Panc1 (cell line): ENCODE measurements at regions not wholly inside any gene's neighbourhood (a gene's known extent, or its start where the extent isn't known, plus 50 kb on each side); places are given as distances from the start of the nearest gene placed in this dataset.

ENCODE experiments used
- ATAC-seq: fragments of 200-7000 bp; cut with Tn5 transposase; 2 replicates; pipeline ENCODE4 v1.9.1; 2020; ENCODE audit warnings: mild to moderate bottlenecking, moderate library complexity
- BruUV-seq: library from RNA; stranded (reverse); fragments of 400-500 nt; replicated peaks from 2 replicates; lab custom pipeline; 2021; lab: Mats Ljungman, UMichigan
- CTCF ChIA-PET: fragments of 300-600 bp; sonication (Branson Sonifier 250); formaldehyde crosslinking; loops from one replicate; lab custom pipeline; 2022; ENCODE audit warnings: antibody characterized with exemption; lab: Charles Lee
- POLR2A ChIA-PET: fragments of 300-600 bp; sonication (Branson Sonifier 250); formaldehyde crosslinking; loops from one replicate; lab custom pipeline; 2022; ENCODE audit warnings: antibody characterized with exemption; lab: Charles Lee
- DNase-seq: peaks from one replicate; pipeline ENCODE4 v3.0.0-alpha.2; 2010; ENCODE audit warnings: low read depth, low spot score
- H3K27ac ChIP-seq: 2 replicates; pipeline ENCODE4 v1.5.1; 2011; ENCODE audit warnings: mild to moderate bottlenecking, low read length, inconsistent platforms
- H3K27me3 ChIP-seq: fragments of 200-500 bp; sonication (Bioruptor generic); 2 replicates; pipeline ENCODE4 v1.6.0; 2014; ENCODE audit warnings: low read length, inconsistent platforms; ENCODE audit not compliant: control insufficient read depth, insufficient read depth
- H3K36me3 ChIP-seq: fragments of 200-500 bp; sonication (Bioruptor generic); 2 replicates; pipeline ENCODE4 v1.5.1; 2014; ENCODE audit warnings: inconsistent platforms, mild to moderate bottlenecking, low read length, moderate library complexity; ENCODE audit not compliant: control insufficient read depth, insufficient read depth
- H3K4me1 ChIP-seq: 2 replicates; pipeline ENCODE4 v1.5.1; 2011; ENCODE audit warnings: inconsistent platforms, mild to moderate bottlenecking, low read length, moderate library complexity; ENCODE audit not compliant: control insufficient read depth, insufficient read depth
- H3K4me3 ChIP-seq, 2 experiments: 2 replicates each; pipeline ENCODE4 v1.5.1; 2011 to 2012; ENCODE audit warnings: low read depth in 2 of 2, low read length in 2 of 2, mild to moderate bottlenecking in 2 of 2, inconsistent platforms in 1 of 2, moderate library complexity in 1 of 2
- H3K9me3 ChIP-seq: fragments of 200-500 bp; sonication (Bioruptor generic); 2 replicates; pipeline ENCODE4 v1.5.1; 2014; ENCODE audit warnings: low read depth, mild to moderate bottlenecking, inconsistent platforms, low read length, moderate library complexity; ENCODE audit not compliant: control insufficient read depth, insufficient read depth
- CTCF ChIP-seq: fragments of 450-650 bp; IDR thresholded peaks from 2 replicates; pipeline ENCODE4 v1.5.1; 2017; ENCODE audit warnings: mild to moderate bottlenecking
- POLR2AphosphoS5 ChIP-seq: IDR thresholded peaks from 2 replicates; pipeline ENCODE4 v1.6.1; 2012; ENCODE audit warnings: mild to moderate bottlenecking, low read depth, low read length, moderate library complexity
- REST ChIP-seq, 2 experiments: IDR thresholded peaks; 2 replicates each; pipeline ENCODE4 v1.6.1; 2011 to 2012; ENCODE audit warnings: low read depth in 2 of 2, control low read depth in 1 of 2, low read length in 1 of 2, mild to moderate bottlenecking in 1 of 2, moderate library complexity in 1 of 2; ENCODE audit not compliant: insufficient read depth in 1 of 2
- SIN3A ChIP-seq: IDR thresholded peaks from 2 replicates; pipeline ENCODE4 v1.6.1; 2012; ENCODE audit warnings: low read depth, mild to moderate bottlenecking, low read length, moderate library complexity, borderline replicate concordance; ENCODE audit not compliant: insufficient read depth
- TCF7L2 ChIP-seq: IDR thresholded peaks from 2 replicates; pipeline ENCODE4 v1.6.1; 2011; ENCODE audit warnings: mild to moderate bottlenecking, low read depth, low read length, inconsistent platforms
- in situ Hi-C: cut with HindIII; loops from 2 replicates; pipeline ENCODE4 v1.10.0; 2016; ENCODE audit warnings: low sequenced_read_pairs, low pct_unique_long_range_greater_than_20kb
- intact Hi-C: fragments of 100-400 bp; cut with micrococcal nuclease; formaldehyde crosslinking; loops from one replicate; pipeline ENCODE4 v1.10.0; 2022; ENCODE audit not compliant: unreplicated experiment

GRCh38 chr18:986051-986450 lies 81.4 kb downstream of the ADCYAP1 start:
- intact Hi-C loops, result no loop called here
- Histone ChIP-seq H3K4me1 (no peaks in the 10 kb centered on the region), H3K27ac (no peak overlapping the region), H3K9me3 (no peaks in the 10 kb centered on the region), H3K27me3 (no peaks in the 10 kb centered on the region), H3K36me3 (no peaks in the 10 kb centered on the region), H3K4me3 (no peak overlapping the region)
- ChIA-PET POLR2A (no interaction called here), CTCF (no interaction called here)
- in situ Hi-C loops, result no loop called here
- DNase-seq (no peak), ATAC-seq (no peak)
- TF ChIP-seq SIN3A, result no peak
- no peak for TF ChIP-seq POLR2AphosphoS5
- TF ChIP-seq REST (IDR thresholded peaks at IDR 0.05; ENCODE audit: insufficient read depth in 1 of 2, low read depth in 2 of 2, low read length in 1 of 2), result no peak
- TF ChIP-seq TCF7L2, result no peak
- no peak for TF ChIP-seq CTCF
- no TSS peak for BruUV-seq

GRCh38 chr18:986552-986951 lies 81.9 kb downstream of the ADCYAP1 start:
- TF ChIP-seq CTCF (no peak), POLR2AphosphoS5 (no peak), TCF7L2 (no peak), SIN3A (no peak), REST (IDR thresholded peaks at IDR 0.05; ENCODE audit: insufficient read depth in 1 of 2, low read depth in 2 of 2, low read length in 1 of 2) (no peak)
- in situ Hi-C loops (no loop called here), intact Hi-C loops (no loop called here)
- BruUV-seq, result no TSS peak
- H3K27ac ChIP-seq, result no peak overlapping the region
- CTCF ChIA-PET, result no interaction called here
- no peak overlapping the region for H3K4me3 ChIP-seq
- no peaks in the 10 kb centered on the region for H3K36me3 ChIP-seq
- POLR2A ChIA-PET, result no interaction called here
- H3K4me1 ChIP-seq, result no peaks in the 10 kb centered on the region
- no peak for DNase-seq
- ATAC-seq, result no peak
- H3K9me3 ChIP-seq, result no peaks in the 10 kb centered on the region
- H3K27me3 ChIP-seq, result no peaks in the 10 kb centered on the region
